B cell (primary cell): ENCODE measurements at regions not wholly inside any gene's neighbourhood (a gene's known extent, or its start where the extent isn't known, plus 50 kb on each side); places are given as distances from the start of the nearest gene placed in this dataset.
A peak's percentile ranks its signal among the peaks of the same experiment; 100 is the strongest.

Experiments used
- ATAC-seq: fragments of 200-7000 bp; cut with Tn5 transposase; one replicate; pipeline ENCODE4 v1.10.0; 2021; ENCODE audit warnings: low read depth, mild to moderate bottlenecking, moderate number of reproducible peaks, moderate library complexity
- CTCF ChIA-PET: fragments of 350-600 bp; sonication (Branson Sonifier 250); formaldehyde crosslinking; loops from one replicate; lab custom pipeline; 2021; ENCODE audit warnings: antibody characterized with exemption, inconsistent platforms; lab: Charles Lee
- POLR2A ChIA-PET: fragments of 350-600 bp; sonication (Branson Sonifier 250); formaldehyde crosslinking; loops from one replicate; lab custom pipeline; 2021; ENCODE audit warnings: antibody characterized with exemption; lab: Charles Lee
- DNase-seq: peaks from one replicate; pipeline ENCODE4 v3.0.0; 2013
- H2AFZ ChIP-seq: 2 replicates; pipeline ENCODE4 v1.6.1; 2012; ENCODE audit warnings: mild to moderate bottlenecking, low read depth, low read length; ENCODE audit not compliant: insufficient read depth, poor library complexity, severe bottlenecking
- H3K27ac ChIP-seq, 2 donors: 1 replicate in 1 of 2; 2 replicates in 1 of 2; pipeline ENCODE4 v1.5.1; 2012 to 2013; ENCODE audit warnings: low read length in 2 of 2, mild to moderate bottlenecking in 2 of 2, moderate library complexity in 1 of 2
- H3K27me3 ChIP-seq, 4 experiments: fragments of 200-600 bp in 1 of 4; sonication (generic) in 1 of 4; replicated peaks in 1 of 4; 1 replicate in 2 of 4; 2 replicates in 2 of 4; pipeline versions ENCODE4 v1.6.1 to v1.7.0; 2013 to 2016; ENCODE audit warnings: low read length in 3 of 4, mild to moderate bottlenecking in 2 of 4, mixed read lengths in 1 of 4, moderate library complexity in 1 of 4; ENCODE audit not compliant: insufficient read depth in 4 of 4, control insufficient read depth in 3 of 4; ENCODE audit errors: control extremely low read depth in 1 of 4
- H3K36me3 ChIP-seq, 2 experiments: replicated peaks in 1 of 2; 1 replicate in 1 of 2; 2 replicates in 1 of 2; pipeline versions ENCODE4 v1.6.1 to v1.7.1; 2013; ENCODE audit warnings: low read length in 1 of 2; ENCODE audit not compliant: insufficient read depth in 2 of 2, control insufficient read depth in 1 of 2; ENCODE audit errors: control extremely low read depth in 1 of 2, extremely low read depth in 1 of 2
- H3K4me1 ChIP-seq, 2 donors: fragments of 200-600 bp in 1 of 2; sonication (generic) in 1 of 2; 1 replicate in 1 of 2; 2 replicates in 1 of 2; pipeline versions ENCODE4 v1.5.1 to v1.6.1; 2013 to 2017; ENCODE audit warnings: low read length in 2 of 2; ENCODE audit not compliant: control insufficient read depth in 2 of 2, insufficient read depth in 2 of 2
- H3K4me2 ChIP-seq: replicated peaks from 2 replicates; pipeline ENCODE3; 2012; ENCODE audit warnings: mild to moderate bottlenecking, low read depth, low read length; ENCODE audit not compliant: poor library complexity, severe bottlenecking
- H3K4me3 ChIP-seq, 5 experiments: fragments of 200-600 bp in 1 of 5; sonication (generic) in 1 of 5; 1 replicate in 3 of 5; 2 replicates in 2 of 5; pipeline versions ENCODE4 v1.5.1 to v1.7.0; 2011 to 2016; ENCODE audit warnings: low read length in 4 of 5, mild to moderate bottlenecking in 4 of 5, low read depth in 2 of 5, control low read depth in 1 of 5, moderate library complexity in 1 of 5; ENCODE audit not compliant: insufficient read depth in 1 of 5; ENCODE audit errors: control extremely low read depth in 1 of 5, extremely low read depth in 1 of 5
- H3K79me2 ChIP-seq: fragments of 200-600 bp; sonication (generic); one replicate; pipeline ENCODE4 v1.6.0; 2016; ENCODE audit warnings: low read length; ENCODE audit not compliant: control insufficient read depth, insufficient read depth
- H3K9ac ChIP-seq: fragments of 200-600 bp; sonication (generic); 2 replicates; pipeline ENCODE4 v1.6.1; 2017; ENCODE audit warnings: mild to moderate bottlenecking, low read length, moderate library complexity
- H3K9me3 ChIP-seq, 3 donors: one replicate each; pipeline versions ENCODE4 v1.6.1 to v1.7.1; 2013; ENCODE audit warnings: low read length in 2 of 3; ENCODE audit not compliant: control insufficient read depth in 2 of 3, insufficient read depth in 1 of 3; ENCODE audit errors: control extremely low read depth in 1 of 3
- H4K20me1 ChIP-seq: 2 replicates; pipeline ENCODE4 v1.6.0; 2012; ENCODE audit warnings: mild to moderate bottlenecking, low read length; ENCODE audit not compliant: insufficient read depth, control insufficient read depth, poor library complexity, severe bottlenecking
- H3K27ac Mint-ChIP-seq: one replicate; pipeline ENCODE4 v1.8.0; 2021; ENCODE audit warnings: mixed read lengths
- H3K27me3 Mint-ChIP-seq: one replicate; pipeline ENCODE4 v1.8.0; 2021; ENCODE audit warnings: mixed read lengths
- H3K4me1 Mint-ChIP-seq: one replicate; pipeline ENCODE4 v1.8.0; 2021; ENCODE audit warnings: mixed read lengths
- H3K4me3 Mint-ChIP-seq: one replicate; pipeline ENCODE4 v1.8.0; 2021; ENCODE audit warnings: mixed read lengths
- H3K9me3 Mint-ChIP-seq: one replicate; pipeline ENCODE4 v1.8.0; 2022; ENCODE audit warnings: mixed read lengths; ENCODE audit not compliant: insufficient read depth
- CTCF ChIP-seq: fragments of 200-600 bp; IDR thresholded peaks from one replicate; pipeline ENCODE4 v1.8.0; 2022; ENCODE audit warnings: antibody characterized with exemption, mild to moderate bottlenecking
- EZH2 ChIP-seq: IDR thresholded peaks from 2 replicates; pipeline ENCODE4 v1.6.1; 2012; ENCODE audit warnings: borderline replicate concordance, low read depth, mild to moderate bottlenecking, moderate library complexity, low read length; ENCODE audit not compliant: insufficient read depth, poor library complexity, severe bottlenecking
- WGBS: methylation state at CpG from one replicate; pipeline ENCODE4 v1.1.5; 2013; ENCODE audit warnings: missing lambda C conversion rate; ENCODE audit not compliant: insufficient coverage; 5-methylcytosine and 5-hydroxymethylcytosine counted together
- intact Hi-C: fragments of 100-400 bp; cut with micrococcal nuclease; formaldehyde crosslinking; loops from one replicate; pipeline ENCODE4 v1.10.0; 2022

- Histone ChIP-seq H3K27me3 (peaks cover 0 to 4% (median 0%) of the 10 kb centered on the region in 4 experiments), H3K36me3 (no peaks in the 10 kb centered on the region), H2AFZ (peak overlapping the region; percentile 28), H3K79me2 (no peaks in the 10 kb centered on the region), H3K9me3 (peaks cover 0 to 4% (median 0%) of the 10 kb centered on the region in 3 donors), H3K4me1 (peaks cover 8 to 11% of the 10 kb centered on the region in 2 donors), H3K9ac (peak overlapping the region; percentile 32), H4K20me1 (no peaks in the 10 kb centered on the region), H3K4me2 (peak overlapping the region; percentile 62), H3K4me3 (peak overlapping the region in 1 of 5 experiments; percentile 29), H3K27ac (no peak overlapping the region)
- H3K27ac Mint-ChIP-seq = no peak overlapping the region
- 12% methylated on average over 25 of the region's 27 CpGs for WGBS
- ChIA-PET CTCF (no interaction called here), POLR2A (no interaction called here)
- ATAC-seq (peak; percentile 43), DNase-seq (no peak)
- TF ChIP-seq EZH2 (no peak), CTCF (no peak)
- peaks cover 26% of the 10 kb centered on the region for H3K27me3 Mint-ChIP-seq
- intact Hi-C loops = no loop called here
- peak overlapping the region; percentile 64 for H3K4me3 Mint-ChIP-seq
- H3K4me1 Mint-ChIP-seq = peaks cover 19% of the 10 kb centered on the region
- H3K9me3 Mint-ChIP-seq = no peaks in the 10 kb centered on the region
Observed at GRCh38 chr4:4762909-4763821, 96.3 kb upstream of the MSX1 start.

GRCh38 chr4:4762300-4762699, 97.2 kb upstream of the MSX1 start:
- TF ChIP-seq CTCF = no peak
- TF ChIP-seq EZH2 = no peak
- no peak overlapping the region for H3K4me2 ChIP-seq
- DNase-seq = no peak
- POLR2A ChIA-PET = no interaction called here
- Mint-ChIP-seq H3K4me1 (peaks cover 19% of the 10 kb centered on the region), H3K27me3 (peaks cover 26% of the 10 kb centered on the region), H3K27ac (no peak overlapping the region), H3K9me3 (no peaks in the 10 kb centered on the region), H3K4me3 (no peak overlapping the region)
- 82% methylated on average over 8 of the region's 9 CpGs for WGBS
- H3K36me3 ChIP-seq = no peaks in the 10 kb centered on the region
- peaks cover 8 to 11% of the 10 kb centered on the region in 2 donors for H3K4me1 ChIP-seq
- peaks cover 0 to 4% (median 0%) of the 10 kb centered on the region in 4 experiments for H3K27me3 ChIP-seq
- H3K9me3 ChIP-seq = peaks cover 0 to 4% (median 0%) of the 10 kb centered on the region in 3 donors
- CTCF ChIA-PET = no interaction called here
- intact Hi-C loops = no loop called here
- ATAC-seq = no peak
- H3K27ac ChIP-seq = no peak overlapping the region
- H3K9ac ChIP-seq = no peak overlapping the region
- H3K79me2 ChIP-seq = no peaks in the 10 kb centered on the region
- no peak overlapping the region for H3K4me3 ChIP-seq
- no peaks in the 10 kb centered on the region for H4K20me1 ChIP-seq
- no peak overlapping the region for H2AFZ ChIP-seq
